ENCODE measurements at regions not wholly inside any gene's neighbourhood (a gene's known extent, or its start where the extent isn't known, plus 50 kb on each side); places are given as distances from the start of the nearest gene placed in this dataset.
"Not testable (repeated sequence)": the region's sequence is repeated elsewhere in the genome, so short reads cannot be mapped to it uniquely, and the experiment has no call there.

DNA sequence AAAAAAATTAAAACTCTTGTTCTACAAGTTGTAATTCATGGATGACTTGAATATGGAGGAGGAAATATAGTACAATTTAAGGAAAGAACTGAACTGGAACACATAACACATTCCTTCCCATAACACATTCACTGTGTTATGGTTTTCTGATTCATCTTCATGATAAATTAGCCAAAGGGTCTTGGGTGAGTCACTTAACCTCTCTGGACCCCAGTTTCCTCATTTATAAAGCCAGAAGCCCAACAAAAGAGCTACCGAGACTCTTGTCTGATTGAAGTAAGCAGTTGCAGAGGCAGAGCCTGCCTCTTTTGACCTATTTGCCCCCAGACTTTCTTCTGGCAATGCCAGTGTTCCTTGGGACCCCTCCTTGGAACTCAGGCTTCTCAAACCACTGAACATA lies 161.9 kb upstream of the KCTD3 start:
- DNase-seq: no peak

GRCh38 chr1:215406927-215407326 lies 160.2 kb upstream of the KCTD3 start:
- no peak for DNase-seq

GRCh38 chr1:215407575-215407974 lies 159.5 kb upstream of the KCTD3 start:
- DNase-seq: no peak

DNA sequence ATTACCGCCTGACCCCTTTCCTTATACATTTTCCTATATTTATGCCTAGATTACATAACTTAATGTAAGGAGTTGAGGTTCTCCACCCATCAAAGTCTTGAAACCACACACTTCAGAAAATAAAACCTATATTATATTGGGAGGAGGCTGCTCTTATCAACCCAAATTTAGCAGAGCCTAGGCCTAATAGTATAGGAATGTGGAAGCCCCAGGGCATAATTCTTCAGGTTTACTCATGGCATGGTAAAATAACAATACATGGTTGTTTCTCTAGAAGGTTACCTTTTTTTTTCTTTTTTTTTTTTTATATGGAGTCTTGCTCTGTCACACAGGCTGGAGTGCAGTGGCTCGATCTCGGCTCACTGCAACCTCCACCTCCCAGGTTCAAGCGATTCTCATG lies 157.6 kb upstream of the KCTD3 start:
- DNase-seq: not testable (repeated sequence)

DNA sequence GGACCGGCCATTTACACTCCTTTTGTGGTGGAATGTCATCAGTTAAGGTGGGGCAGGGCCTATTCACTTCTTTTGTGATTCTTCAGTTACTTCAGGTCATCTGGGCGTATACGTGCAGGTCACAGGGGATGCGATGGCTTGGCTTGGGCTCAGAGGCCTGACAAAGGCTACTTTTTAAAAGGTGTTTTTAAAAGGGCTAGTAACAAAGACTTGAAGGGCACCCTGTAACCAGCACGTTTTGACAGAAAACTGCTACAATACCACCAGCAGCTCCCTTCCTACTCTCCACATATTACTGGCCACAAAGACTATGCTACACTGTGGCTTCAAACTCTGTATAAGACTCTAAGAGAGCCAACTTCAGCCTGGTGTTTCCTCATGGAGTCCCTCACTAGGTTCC lies 151.6 kb upstream of the KCTD3 start:
- DNase-seq: not testable (repeated sequence)

- peak; percentile 16 for DNase-seq
Observed at GRCh38 chr1:215416497-215416896, 150.6 kb upstream of the KCTD3 start.

GRCh38 chr1:215417122-215417521 lies 150.0 kb upstream of the KCTD3 start:
- DNase-seq: no peak

- no peak for DNase-seq
Observed at GRCh38 chr1:215418876-215419447, 148.1 kb upstream of the KCTD3 start.

DNA sequence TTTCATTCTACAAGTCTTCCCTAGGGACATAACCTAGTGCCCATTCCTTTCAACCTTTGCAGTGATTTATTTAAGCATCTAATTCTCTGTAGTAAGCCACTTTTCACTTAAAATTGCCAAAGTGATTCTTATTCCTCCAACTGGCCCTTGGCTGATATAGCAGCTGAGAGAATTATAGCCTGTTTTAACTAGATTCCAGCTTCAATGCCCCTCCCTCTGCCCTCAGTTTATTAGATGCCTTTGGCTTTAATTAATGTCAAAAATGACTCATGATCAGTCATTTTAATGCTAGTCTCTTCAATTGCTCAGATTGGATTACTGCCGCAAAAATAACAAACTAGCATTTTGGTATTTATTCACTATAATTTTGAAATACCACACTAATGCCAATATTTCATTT lies 145.4 kb upstream of the KCTD3 start:
- no peak for DNase-seq

GRCh38 chr1:215423288-215423687 lies 143.8 kb upstream of the KCTD3 start:
- no peak for DNase-seq

GRCh38 chr1:215425138-215425537 lies 142.0 kb upstream of the KCTD3 start:
- DNase-seq: no peak

GRCh38 chr1:215426101-215426500 lies 141.0 kb upstream of the KCTD3 start:
- DNase-seq: no peak

DNA sequence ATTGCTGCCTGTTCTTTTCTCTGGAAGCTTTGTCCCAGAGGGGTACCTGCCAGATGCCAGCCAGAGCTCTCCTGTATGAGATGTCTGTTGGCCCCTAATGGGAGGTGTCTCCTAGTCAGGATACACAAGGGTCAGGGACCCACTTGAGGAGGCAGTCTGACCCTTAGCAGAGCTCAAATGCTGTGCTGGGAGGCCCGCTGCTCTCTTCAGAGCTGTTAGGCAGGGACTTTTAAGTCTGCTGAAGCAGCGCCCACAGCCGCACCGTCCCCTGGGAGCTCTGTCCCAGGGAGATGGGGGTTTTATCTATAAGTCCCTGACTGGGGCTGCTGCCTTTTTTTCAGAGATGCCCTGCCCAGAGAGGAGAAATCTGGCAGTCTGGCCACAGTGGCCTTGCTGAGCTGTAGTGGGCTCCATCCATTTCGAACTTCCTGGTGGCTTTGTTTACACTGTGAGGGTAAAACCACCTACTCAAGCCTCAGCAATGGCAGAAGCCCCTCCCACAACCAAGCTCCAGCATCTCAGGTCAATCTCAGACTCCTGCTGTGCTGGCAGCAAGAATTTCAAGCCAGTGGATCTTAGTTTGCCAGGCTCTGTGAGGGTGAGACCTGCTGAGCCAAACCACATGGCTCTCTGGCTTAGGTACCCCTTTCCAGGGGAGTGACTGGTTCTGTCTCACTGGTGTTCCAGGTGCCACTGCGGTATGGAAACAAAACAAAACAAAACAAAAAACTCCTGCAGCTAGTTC lies 134.4 kb upstream of the KCTD3 start:
- DNase-seq: not testable (repeated sequence)

GRCh38 chr1:215433237-215433636 lies 133.9 kb upstream of the KCTD3 start:
- DNase-seq: no peak

DNA sequence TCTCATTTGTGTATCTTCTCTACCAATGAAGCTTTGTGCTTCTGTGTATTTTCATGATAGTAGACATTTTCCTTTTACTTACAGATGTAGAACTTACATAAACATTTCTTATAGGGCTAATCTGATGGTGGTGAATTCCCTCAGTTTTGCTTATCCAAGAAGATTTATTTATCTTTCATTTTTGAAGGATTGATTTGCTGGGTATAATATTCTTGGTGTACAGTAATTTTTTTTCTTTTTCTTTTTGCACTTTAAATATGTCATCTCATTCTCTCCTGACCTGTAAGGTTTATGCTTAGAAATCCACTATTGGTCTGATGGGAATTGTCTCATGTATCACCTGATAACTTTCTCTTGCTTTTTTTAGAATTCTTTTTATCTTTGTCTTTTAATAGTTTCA lies 127.6 kb upstream of the KCTD3 start:
- no peak for DNase-seq

DNA sequence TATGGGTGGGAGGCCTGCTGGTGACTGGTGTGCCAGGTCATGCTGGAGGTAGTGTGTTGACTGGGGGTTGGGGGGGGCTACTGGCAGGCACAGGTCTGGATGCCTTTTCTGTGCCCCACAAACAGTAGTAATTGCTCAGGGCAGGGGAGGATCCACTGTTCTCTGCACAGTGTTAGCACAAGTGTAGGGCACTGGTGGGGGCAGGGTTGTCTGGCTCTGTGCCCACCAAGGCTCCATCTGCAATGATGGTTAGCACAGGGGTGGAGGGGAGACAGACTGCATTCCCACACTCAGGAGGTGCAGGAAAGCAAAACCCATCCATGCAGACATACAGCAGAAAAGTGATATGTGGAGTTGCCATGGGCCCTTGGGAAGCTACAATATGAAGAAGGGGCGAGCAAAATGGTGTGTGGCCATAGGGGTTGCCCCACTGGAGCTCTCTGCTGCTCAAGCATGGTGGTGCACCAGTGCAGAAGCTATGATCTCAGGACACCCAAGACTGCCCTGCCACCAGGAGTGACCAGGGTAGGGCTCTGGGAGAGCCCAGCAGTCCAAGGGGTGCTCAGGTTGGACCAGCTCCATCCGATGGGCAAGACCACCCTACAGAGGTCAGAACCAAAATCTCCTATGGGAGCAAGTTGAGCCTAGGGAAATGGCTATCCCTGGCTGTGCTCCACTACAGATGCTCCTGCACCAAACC lies 122.2 kb upstream of the KCTD3 start:
- no peak for DNase-seq

DNA sequence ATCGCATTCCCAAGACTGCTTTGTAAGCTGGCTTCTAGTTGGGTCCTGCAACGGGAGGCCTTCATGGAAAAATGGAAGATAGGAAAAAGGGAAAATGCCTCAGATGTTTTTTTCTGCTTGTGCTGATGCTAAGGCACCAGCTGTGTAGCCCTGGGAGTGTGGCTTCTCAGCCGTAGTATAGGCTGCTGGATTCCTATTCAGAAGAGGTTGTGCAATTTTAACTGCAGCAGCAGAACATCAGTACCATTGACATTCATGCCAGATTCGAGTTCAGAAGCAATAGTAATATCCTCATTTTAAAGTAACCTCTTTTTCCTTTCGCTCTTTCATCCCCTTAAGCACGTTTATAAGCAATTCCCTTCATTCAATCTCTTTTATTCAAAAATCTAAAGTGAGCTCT lies 119.1 kb upstream of the KCTD3 start:
- DNase-seq: not testable (repeated sequence)

GRCh38 chr1:215449147-215449546 lies 118.0 kb upstream of the KCTD3 start:
- DNase-seq: not testable (repeated sequence)

DNA sequence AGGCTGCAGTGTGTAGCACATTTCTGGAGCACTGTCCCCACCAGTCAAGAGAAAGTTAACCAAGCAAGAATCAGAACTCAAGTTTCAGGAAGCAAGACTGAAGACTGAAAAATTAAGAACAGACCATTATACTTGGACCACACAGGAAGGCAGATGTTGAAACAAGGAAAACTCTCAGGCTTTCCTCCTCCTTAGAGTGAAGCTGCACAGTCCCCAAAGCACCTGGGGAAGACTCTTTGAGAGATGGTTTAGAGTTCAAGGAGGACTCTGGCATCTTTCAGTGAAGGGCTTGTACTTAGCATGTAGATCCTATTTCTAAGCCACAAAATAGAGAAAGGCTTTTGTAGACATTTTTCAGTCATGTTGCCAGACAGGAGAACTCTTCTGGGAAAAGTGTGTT lies 113.7 kb upstream of the KCTD3 start:
- DNase-seq: no peak

- DNase-seq: no peak
Observed at GRCh38 chr1:215457213-215457612, 109.9 kb upstream of the KCTD3 start.

- DNase-seq: no peak
Observed at GRCh38 chr1:215458104-215458503, 109.0 kb upstream of the KCTD3 start.

GRCh38 chr1:215458562-215458961 lies 108.5 kb upstream of the KCTD3 start:
- DNase-seq: no peak

- DNase-seq: no peak
Observed at GRCh38 chr1:215459136-215459535, 108.0 kb upstream of the KCTD3 start.

DNA sequence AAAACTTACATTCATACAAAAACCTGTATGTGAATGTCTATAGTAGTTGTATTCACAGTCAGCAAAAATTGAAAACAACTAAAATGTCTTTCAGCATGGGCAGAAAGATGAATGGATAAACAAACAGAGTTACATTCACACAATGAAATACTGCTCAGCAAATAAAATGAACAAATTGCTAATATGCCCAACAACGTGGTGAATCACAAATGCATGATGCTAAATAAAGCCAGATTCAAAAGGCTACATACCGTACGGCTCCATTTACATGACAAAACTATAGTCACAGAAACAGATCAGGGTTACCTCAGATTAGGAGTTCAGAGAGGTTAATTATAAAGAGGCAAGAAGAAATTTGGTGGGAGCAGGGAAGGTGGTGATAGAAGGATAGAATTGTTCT lies 100.7 kb upstream of the KCTD3 start:
- DNase-seq: no peak
